Kidney (tissue), 13 donors: ENCODE measurements at regions not wholly inside any gene's neighbourhood (a gene's known extent, or its start where the extent isn't known, plus 50 kb on each side); places are given as distances from the start of the nearest gene placed in this dataset.

Experiments
- DNase-seq, 5 donors: peaks; one replicate each; pipeline ENCODE4 v3.0.0-alpha.2; 2013 to 2020
- FAIRE-seq: peaks from 2 replicates; lab custom pipeline; 2012; peaks lifted over from hg19 to GRCh38; lab: Jason Lieb, UNC
- H3K27ac ChIP-seq, 2 donors: one replicate each; pipeline ENCODE4 v1.7.0; 2013; ENCODE audit warnings: low read depth in 2 of 2, low read length in 2 of 2, inconsistent platforms in 1 of 2
- H3K27me3 ChIP-seq: one replicate; pipeline ENCODE4 v1.7.1; 2013; ENCODE audit warnings: low read length, inconsistent platforms; ENCODE audit not compliant: control insufficient read depth, insufficient read depth
- H3K36me3 ChIP-seq, 3 donors: one replicate each; pipeline versions ENCODE4 v1.7.0 to v1.7.1; 2013; ENCODE audit warnings: low read length in 3 of 3, control low read depth in 1 of 3, inconsistent platforms in 1 of 3; ENCODE audit not compliant: insufficient read depth in 3 of 3, control insufficient read depth in 2 of 3
- H3K4me1 ChIP-seq, 3 donors: one replicate each; pipeline versions ENCODE4 v1.7.0 to v1.7.1; 2013; ENCODE audit warnings: low read length in 3 of 3, inconsistent platforms in 1 of 3, low read depth in 1 of 3; ENCODE audit not compliant: control insufficient read depth in 2 of 3, insufficient read depth in 2 of 3
- H3K4me3 ChIP-seq, 3 donors: one replicate each; pipeline versions ENCODE4 v1.7.0 to v1.8.1; 2013; ENCODE audit warnings: low read length in 3 of 3, control low read depth in 1 of 3, inconsistent platforms in 1 of 3
- H3K9ac ChIP-seq, 3 donors: one replicate each; pipeline versions ENCODE4 v1.7.0 to v1.7.1; 2013; ENCODE audit warnings: low read length in 3 of 3, control low read depth in 1 of 3, inconsistent platforms in 1 of 3
- H3K9me3 ChIP-seq, 3 donors: one replicate each; pipeline versions ENCODE4 v1.7.0 to v1.7.1; 2013; ENCODE audit warnings: low read length in 3 of 3, control low read depth in 1 of 3, inconsistent platforms in 1 of 3; ENCODE audit not compliant: control insufficient read depth in 2 of 3, insufficient read depth in 1 of 3
- CTCF ChIP-seq: IDR thresholded peaks from 3 replicates; pipeline ENCODE4 v1.5.1; 2012; ENCODE audit warnings: mild to moderate bottlenecking, moderate library complexity, borderline replicate concordance; ENCODE audit not compliant: insufficient read depth; ENCODE audit errors: extremely low read depth
- intact Hi-C: fragments of 100-400 bp; cut with DNase I; formaldehyde crosslinking; loops from one replicate; pipeline ENCODE4 v1.11.1; 2022
- donor health status: control.
- donor health status: control.
- donor health status: control.
- donor health status: control.
- donor health status: control.
- donor health status: DM: yes; HTN: yes; CAD: no.
- donor health status: Normal renal cell carcinoma (clear cell type).

GRCh38 chr9:4397917-4398316, 92.4 kb upstream of the SLC1A1 start:
- Histone ChIP-seq H3K4me1 (no peaks in the 10 kb centered on the region), H3K36me3 (no peaks in the 10 kb centered on the region), H3K27ac (no peak overlapping the region), H3K9me3 (no peaks in the 10 kb centered on the region), H3K4me3 (no peak overlapping the region), H3K27me3 (no peaks in the 10 kb centered on the region), H3K9ac (no peak overlapping the region)
- DNase-seq = no peak
- no peak for FAIRE-seq
- TF ChIP-seq CTCF = no peak
- intact Hi-C loops = no loop called here

- FAIRE-seq (peak; percentile 76), DNase-seq (no peak)
- Histone ChIP-seq H3K4me3 (no peak overlapping the region), H3K9ac (no peak overlapping the region), H3K27me3 (no peaks in the 10 kb centered on the region), H3K9me3 (no peaks in the 10 kb centered on the region), H3K36me3 (no peaks in the 10 kb centered on the region), H3K27ac (no peak overlapping the region), H3K4me1 (no peaks in the 10 kb centered on the region)
- no peak for TF ChIP-seq CTCF
- intact Hi-C loops = no loop called here
Measured at GRCh38 chr9:4393806-4394523, 94.1 kb upstream of the GLIS3 start.

- Histone ChIP-seq H3K27ac (no peak overlapping the region), H3K4me3 (no peak overlapping the region), H3K36me3 (no peaks in the 10 kb centered on the region), H3K4me1 (no peaks in the 10 kb centered on the region), H3K9me3 (no peaks in the 10 kb centered on the region), H3K9ac (no peak overlapping the region), H3K27me3 (no peaks in the 10 kb centered on the region)
- DNase-seq = no peak
- intact Hi-C loops = no loop called here
- no peak for TF ChIP-seq CTCF
- FAIRE-seq = no peak
Measured at GRCh38 chr9:4389755-4390154, 89.9 kb upstream of the GLIS3 start.

- no peaks in the 10 kb centered on the region for H3K27me3 ChIP-seq
- FAIRE-seq = no peak
- H3K27ac ChIP-seq = no peak overlapping the region
- H3K9me3 ChIP-seq = no peaks in the 10 kb centered on the region
- no peak overlapping the region for H3K4me3 ChIP-seq
- no peaks in the 10 kb centered on the region for H3K4me1 ChIP-seq
- TF ChIP-seq CTCF = no peak
- intact Hi-C loops = no loop called here
- H3K9ac ChIP-seq = no peak overlapping the region
- no peaks in the 10 kb centered on the region for H3K36me3 ChIP-seq
- no peak for DNase-seq
Measured at GRCh38 chr9:4389003-4389402, 89.1 kb upstream of the GLIS3 start.
